H1 (cell line): ENCODE measurements at regions not wholly inside any gene's neighbourhood (a gene's known extent, or its start where the extent isn't known, plus 50 kb on each side); places are given as distances from the start of the nearest gene placed in this dataset.

ENCODE experiments used
- ATF2 ChIP-seq: IDR thresholded peaks from 2 replicates; pipeline ENCODE4 v1.6.1; 2012; ENCODE audit warnings: low read length, inconsistent platforms
- CBX8 ChIP-seq: fragments of 300-800, 300-1000 bp; sonication (generic); IDR thresholded peaks from 2 replicates; pipeline ENCODE4 v1.7.1; 2016; ENCODE audit warnings: low read depth, low read length, borderline replicate concordance
- CHD7 ChIP-seq: fragments of 300-600 bp; sonication (generic); IDR thresholded peaks from 2 replicates; pipeline ENCODE4 v1.7.1; 2012; ENCODE audit warnings: low read length, moderate library complexity, mild to moderate bottlenecking, inconsistent platforms; ENCODE audit not compliant: insufficient replicate concordance
- GTF2F1 ChIP-seq: IDR thresholded peaks from 2 replicates; pipeline ENCODE4 v1.6.1; 2012; ENCODE audit warnings: low read depth, low read length, improper control_type of control experiment, borderline replicate concordance
- KDM4A ChIP-seq: IDR thresholded peaks from one replicate; pipeline ENCODE4 v1.7.1; 2012; ENCODE audit warnings: low read depth, mild to moderate bottlenecking, moderate library complexity, low read length, inconsistent platforms; ENCODE audit not compliant: severe bottlenecking
- PHF8 ChIP-seq: fragments of 200-600 bp; sonication (generic); conservative IDR thresholded peaks from 2 replicates; pipeline ENCODE4 v1.7.1; 2012; ENCODE audit warnings: low read depth, mild to moderate bottlenecking, inconsistent platforms, low read length, moderate library complexity
- RXRA ChIP-seq: IDR thresholded peaks from 2 replicates; pipeline ENCODE4 v1.6.1; 2011; ENCODE audit warnings: low read depth, mild to moderate bottlenecking, low read length, moderate library complexity; ENCODE audit not compliant: insufficient read depth
- TBP ChIP-seq: IDR thresholded peaks from 2 replicates; pipeline ENCODE4 v1.6.1; 2011; ENCODE audit warnings: low read depth, low read length, improper control_type of control experiment
- TEAD4 ChIP-seq: IDR thresholded peaks from 2 replicates; pipeline ENCODE4 v1.6.1; 2012; ENCODE audit warnings: low read depth, low read length, inconsistent platforms, mixed read lengths
- ZNF274 ChIP-seq: IDR thresholded peaks from 2 replicates; pipeline ENCODE4 v1.7.0; 2012; ENCODE audit warnings: low read length, borderline replicate concordance; ENCODE audit errors: extremely low read depth

GRCh38 chr6:6401401-6401800 is 80.9 kb upstream of the F13A1 start (continued):
- TF ChIP-seq CHD7 (no peak), TEAD4 (no peak), RXRA (no peak), ATF2 (no peak), CBX8 (no peak), ZNF274 (no peak), KDM4A (no peak), PHF8 (no peak), TBP (no peak), GTF2F1 (no peak)
